HG02852 (cell line): ENCODE measurements at regions not wholly inside any gene's neighbourhood (a gene's known extent, or its start where the extent isn't known, plus 50 kb on each side); places are given as distances from the start of the nearest gene placed in this dataset.

Experiments used
- ATAC-seq: cut with Tn5 transposase; IDR thresholded peaks from one replicate; pipeline ENCODE4 v1.9.1; 2021; ENCODE audit warnings: mild to moderate bottlenecking, moderate library complexity; ENCODE audit not compliant: unreplicated experiment

DNA sequence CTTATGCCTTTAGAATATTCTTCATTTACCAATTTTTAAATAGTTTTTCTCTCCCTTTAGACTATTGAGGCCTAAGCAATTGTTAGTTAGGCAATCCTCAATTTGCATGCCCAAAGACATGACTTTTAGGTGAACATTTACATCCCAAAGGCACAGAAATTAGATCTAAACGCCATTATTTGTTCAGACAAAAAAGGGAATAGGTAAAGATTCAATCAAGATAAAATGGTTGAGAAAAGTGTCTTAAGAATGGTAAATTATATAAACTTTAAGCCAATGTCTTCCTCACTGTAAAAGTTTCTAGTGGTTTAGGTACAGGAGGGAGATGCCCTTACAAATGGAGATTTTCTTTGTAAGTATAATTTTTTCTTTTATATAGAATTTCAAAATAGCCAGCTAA lies 50.2 kb upstream of the MME start:
- ATAC-seq, result no peak

DNA sequence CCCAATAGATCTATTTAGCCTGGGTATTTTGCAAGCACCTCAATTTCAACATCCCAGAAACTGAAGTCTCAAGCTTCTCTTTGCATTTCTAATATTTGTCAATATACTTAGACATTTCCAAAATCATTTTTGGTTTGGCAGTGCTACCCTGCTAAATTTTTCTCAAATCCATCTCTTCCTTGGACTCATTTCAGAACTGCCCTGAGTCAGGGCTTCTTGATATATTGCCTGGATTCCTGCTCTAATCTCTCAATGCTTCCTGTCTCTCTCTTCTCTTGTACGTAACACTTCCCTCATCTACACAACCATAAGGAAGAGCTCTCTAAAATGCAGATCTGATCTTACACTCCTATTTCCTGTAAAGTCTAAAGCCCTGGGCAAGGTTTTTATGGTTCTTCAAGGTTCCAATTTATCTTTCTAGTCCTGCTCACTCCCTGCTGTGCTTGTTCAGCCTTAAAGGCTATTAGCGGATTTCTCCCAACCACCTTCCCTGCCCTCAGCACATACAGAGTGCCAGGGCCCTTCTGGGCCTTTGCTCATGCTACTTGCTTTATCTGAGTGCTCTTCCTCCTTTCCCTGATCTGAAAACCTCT lies 53.0 kb upstream of the MME start:
- ATAC-seq, result no peak

DNA sequence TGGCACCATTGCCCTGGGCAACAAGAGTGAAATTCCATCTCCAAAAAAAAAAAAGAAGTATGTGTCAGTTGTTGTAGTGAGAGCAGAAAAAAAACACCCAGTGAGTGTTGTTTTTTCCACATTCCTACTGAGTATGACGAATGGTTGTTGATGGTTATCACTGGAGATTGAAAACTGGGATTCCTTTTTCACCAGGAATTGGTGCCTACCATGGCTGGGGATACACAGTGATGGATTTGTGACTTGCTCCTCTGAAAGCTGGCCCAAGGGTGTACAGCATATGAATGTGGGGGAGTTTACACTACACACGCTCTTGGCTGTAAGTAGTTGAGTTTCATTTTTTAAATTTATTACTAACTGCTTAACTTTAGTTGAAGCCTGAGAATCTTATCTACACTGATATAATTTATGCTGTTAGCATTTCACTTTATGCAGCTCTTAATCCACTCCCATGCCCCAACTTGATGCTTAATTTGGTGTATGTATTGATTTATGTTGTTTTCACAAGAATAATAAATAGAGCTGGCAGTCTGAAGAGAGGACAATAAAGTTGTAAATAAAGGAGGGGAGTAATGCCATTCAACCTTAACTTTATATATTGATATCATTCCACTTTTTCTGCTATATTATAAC lies 56.0 kb upstream of the MME start:
- ATAC-seq, result no peak

DNA sequence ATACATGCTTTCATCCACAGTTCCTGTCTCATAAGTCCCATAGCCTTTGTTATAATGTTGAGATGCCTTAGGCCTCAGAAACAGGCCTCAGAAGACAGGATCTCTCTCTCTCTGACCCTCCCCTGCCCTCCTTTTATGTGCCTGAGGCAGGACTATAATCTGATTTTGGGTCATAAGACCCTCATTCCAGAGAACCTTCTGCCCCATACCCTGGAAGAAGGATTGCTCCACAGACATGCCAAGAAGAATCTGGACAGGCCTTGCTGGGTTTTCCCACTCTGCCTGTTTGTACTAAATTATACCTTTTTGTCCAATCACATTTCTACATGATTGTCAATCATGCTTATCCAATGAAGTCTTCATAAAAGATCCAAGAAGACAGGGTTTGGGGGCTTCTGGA lies 57.2 kb upstream of the MME start:
- ATAC-seq, result no peak

DNA sequence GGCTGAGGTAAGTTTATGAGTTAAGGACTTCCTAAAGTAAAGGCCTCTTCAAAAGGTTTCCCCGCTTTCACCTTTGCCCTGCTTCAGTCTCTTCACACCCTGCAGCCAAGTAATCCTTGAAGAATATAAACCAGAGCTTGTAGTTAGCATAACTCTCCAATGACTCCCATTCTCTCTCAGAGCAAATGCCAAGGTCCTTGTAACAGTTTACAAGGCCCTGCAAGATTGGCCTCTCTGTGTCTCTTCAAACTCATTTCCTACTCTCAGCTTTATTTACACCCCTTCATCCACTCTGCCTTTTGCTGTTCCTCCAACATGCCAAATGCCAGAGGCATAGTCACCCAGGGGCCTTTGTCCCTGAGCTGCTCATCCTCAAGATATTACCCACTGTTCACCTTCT lies 60.5 kb upstream of the MME start:
- ATAC-seq, result no peak

DNA sequence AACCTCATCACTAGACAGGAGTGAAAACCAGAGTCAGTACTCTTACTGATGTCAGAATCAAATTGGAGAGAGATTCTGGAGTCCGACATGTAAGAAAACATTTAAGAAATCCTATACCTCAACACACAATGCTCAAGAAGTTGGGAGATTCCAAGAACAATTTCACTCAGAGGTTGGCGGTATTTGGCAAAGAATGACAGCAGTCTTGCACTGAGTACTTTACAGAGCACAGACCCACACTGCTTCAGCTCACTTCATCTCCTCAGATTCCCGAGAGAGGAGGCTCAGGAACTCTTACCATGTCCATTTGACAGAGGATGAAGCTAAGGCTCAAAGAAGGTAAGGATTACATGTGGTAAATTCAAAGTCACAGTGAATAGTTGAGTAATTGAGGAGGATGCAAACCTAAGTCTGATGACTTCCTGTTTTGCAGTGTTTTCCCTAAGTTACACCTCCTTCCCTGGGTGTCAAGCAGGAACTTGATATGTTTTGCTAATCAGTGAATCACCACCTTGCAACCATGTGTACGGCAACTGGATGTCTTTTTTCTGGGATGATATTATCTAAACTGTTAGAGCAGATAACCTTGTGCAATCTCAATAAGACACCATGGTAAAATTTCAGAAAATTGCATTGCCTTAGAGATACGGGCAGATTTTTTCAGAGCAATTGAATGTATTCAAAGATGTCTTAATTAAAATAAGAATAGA lies 61.3 kb upstream of the MME start:
- ATAC-seq, result no peak

DNA sequence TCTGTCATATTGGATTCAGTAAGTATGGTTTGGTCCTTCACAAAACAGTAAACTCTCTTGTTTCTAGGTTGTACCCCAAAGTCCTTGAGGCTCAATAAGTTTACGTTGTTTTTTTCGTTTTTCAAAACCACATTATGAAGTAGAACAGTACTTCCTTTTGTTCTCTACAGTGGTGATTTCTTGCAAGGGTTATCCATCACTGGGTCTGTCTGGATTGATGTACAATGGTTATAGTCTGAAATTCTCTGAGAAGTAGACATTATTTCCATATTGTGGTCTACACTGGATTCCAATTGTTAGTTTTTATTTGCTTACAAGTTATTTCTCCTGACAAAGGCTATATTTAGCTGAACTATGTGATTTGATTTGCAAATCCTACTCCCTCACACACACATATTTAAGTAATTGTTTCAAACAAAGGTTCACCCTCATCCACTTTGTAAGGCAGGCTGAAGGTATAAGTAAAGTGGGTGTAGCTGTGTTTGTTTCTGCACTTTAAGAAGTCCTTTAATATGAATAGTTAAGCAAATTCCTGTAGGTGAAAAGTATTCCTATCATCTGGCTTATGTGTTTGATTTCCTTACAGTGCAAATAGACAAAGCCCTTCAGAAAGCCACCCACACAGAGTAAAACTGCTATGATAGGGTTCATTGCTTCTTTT lies 64.2 kb upstream of the MME start:
- no peak for ATAC-seq

DNA sequence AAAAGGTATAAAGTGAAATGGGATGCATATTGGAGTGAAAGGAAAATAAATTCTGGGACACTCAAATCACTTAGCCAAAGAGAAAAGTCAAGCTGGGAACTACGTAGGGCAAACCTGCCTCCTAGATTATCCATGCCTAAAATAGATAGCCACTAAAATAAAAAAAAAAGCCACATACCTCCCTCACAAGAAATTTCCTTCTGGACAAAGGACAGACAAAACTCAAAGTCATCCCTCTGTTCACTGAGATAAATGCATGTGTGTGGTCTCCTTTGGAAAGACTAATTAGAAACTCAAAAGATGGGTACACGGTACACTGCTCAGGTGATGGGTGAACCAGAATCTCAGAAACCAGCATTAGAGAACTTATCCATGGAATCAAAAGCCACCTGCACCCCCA lies 65.2 kb upstream of the MME start:
- no peak for ATAC-seq

DNA sequence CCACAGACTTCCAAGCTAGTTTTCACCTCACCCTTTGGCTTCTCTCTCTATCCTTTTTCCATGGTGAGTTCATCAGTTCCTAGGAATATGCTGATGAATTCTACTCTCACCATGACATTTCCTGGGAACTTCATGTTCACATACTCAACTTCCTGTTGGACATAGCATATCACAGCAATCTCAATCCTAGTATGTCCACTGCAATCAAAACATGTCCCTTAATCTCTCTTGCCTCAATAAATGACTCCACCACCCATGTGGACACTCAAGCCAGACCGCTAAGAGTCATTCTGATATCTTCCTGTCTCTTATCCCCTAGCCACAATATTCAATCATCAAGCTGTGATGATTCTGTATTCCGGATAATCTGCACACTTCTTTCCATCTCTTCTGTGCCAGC lies 66.7 kb upstream of the MME start:
- ATAC-seq, result no peak

DNA sequence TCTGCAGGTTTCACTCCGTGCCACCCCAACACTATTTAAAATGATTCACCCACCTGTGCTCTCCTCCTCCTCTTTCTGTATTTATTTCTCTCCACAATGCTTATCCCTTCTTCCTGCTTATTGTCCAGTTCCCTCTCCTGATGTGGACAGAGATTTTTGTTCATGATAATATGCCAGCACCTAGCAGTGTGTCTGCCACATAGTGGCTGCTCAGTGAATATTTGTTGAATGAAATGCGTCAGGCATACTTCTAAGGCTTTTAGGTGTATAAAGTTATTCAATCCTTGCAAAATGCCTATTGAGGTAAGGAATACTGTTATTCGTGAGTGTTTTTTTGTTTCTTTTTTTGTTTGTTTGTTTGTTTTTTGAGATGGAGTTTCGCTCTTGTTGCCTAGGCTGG lies 67.5 kb upstream of the MME start:
- ATAC-seq, result no peak

DNA sequence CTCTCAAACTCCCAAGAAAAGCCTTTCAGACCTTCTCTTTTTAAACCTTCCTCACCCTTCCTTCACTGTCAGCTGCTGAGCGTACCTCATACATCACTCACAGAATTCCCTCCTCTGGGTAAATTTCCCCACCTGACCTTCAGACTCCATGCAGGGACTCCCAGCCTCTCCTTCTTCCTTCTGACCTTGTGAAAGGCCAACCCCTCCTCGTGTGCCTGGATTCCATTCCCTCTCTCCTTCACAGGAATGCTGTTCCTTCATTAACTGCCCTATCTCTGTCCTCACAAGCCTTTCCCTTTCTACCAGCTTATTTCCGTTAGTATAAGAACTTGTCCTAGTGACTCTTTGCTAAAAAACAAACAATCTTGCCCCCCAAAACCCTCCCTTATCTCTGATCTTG lies 69.7 kb upstream of the MME start:
- no peak for ATAC-seq

DNA sequence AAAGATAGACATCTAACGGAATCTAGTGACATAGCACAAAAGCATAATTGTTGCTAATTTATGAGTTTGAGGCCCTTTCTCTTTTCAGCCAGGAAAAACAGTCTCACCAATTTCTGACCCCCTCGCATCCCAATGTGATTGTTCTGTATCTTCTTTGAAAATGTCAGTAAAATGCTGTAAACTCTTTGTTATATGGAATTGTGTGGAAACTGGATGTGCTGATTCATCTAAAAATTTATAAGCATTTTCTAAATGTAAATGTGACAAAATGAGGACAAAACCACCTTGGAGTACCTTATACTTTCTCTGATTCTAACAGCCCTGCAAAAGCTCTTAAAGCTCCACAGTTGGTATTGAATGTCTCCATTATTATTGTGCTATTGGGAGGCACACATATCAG lies 70.9 kb upstream of the MME start:
- no peak for ATAC-seq

DNA sequence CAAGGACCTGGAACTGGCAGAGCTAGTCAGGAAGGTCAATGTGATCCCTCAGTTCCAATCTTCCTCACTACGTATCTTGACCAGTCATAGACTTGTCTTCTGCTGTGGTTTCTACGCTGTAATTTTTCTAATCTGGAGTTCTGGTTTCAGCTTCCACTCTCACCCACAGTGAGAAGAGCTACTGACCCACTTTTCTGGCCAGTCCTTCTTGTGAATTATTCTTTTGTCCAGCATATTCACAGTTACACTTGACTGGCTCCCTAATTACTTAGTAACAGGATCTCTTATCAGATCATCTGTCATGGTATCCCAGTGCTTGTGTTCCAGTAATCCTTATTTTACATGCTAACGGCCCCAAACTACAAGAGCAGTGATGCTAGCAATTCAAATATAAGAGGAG lies 72.4 kb upstream of the MME start:
- no peak for ATAC-seq

DNA sequence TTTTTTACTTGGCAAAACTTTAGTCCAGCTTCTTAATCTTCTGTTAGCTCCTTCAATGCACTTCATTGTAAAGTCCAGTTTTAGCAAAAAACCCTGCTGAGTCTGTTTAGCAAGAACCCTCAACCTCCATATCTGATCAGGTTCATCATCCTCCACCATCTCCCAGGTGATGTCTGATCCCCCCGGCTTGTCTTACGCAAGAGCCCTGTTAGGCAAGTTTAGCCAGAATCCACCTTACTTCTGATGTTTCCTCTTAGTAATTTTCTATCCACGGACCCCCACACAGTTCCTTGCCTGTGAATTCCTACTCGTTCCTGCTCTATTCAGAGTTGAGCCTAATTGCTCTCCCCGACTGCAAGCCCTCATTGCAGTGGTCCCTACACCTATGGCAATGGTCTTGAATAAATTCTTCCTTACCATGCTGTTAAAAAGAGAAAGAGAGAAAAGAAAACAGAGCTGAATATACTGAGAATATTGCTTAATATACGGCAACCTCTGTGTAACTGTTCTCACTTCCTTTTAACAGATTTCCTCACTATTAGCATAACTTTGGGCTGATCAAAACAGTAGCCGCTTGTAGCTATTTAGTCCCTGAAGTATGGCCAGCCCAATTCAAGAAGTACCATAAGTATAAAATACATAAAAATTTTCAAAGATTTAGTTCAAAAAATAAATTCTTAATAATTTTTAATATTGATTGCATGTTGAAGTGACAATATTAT lies 78.7 kb upstream of the MME start:
- no peak for ATAC-seq

DNA sequence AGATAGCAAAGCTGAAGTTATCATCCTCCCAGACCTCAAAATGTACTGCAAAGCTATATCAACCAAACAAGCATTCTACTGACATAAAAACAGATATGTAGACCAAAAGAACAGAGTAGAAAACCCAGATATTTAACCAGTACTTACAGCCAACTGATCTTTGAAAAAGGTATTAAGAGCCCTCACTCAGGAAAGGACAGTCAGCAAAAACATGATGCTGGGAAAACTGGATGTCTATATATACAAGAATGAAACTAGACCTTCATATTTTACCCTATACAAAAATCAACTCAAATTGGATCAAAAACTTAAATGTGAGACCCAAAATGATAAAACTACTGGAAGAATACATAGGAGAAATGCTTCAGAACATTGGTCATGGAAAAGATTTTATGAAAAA lies 87.5 kb upstream of the MME start:
- ATAC-seq, result no peak

DNA sequence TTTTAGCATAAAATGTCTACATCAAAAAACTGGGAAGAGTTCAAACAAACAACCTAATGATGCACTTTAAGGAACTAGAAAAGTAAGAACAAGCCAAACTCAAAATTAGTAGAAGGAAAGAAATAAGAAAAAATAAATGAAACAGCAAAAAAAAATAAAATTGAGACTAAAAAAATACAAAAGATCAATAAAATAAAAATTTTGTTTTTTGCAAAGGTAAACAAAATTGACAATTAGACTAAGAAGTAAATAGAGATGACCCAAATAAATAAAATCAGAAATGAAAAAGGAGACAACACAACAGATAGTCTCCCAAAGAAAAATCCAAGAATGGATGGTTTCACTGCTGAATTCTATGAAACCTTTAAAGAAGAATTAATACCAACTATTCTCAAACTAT lies 89.6 kb upstream of the MME start:
- ATAC-seq, result no peak

DNA sequence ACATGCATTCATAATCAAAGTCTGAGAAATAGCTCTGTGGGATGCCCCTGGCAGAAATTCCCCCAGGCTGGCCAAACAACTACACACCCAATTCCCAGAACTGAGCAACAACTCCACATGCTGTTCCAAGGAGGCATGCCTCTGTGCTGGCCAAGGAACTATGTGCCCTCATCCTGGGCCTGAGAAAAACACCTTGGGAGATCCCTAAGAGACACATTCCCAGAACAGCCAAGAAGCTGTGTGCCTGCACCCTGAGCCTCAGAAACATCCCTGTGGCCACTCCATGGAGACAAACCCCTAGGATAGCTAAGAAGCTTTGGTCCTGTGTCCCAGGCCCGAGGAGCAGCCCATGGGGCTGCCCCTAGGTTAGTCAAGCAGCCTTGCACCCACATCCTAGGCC lies 92.3 kb upstream of the MME start:
- ATAC-seq, result no peak

DNA sequence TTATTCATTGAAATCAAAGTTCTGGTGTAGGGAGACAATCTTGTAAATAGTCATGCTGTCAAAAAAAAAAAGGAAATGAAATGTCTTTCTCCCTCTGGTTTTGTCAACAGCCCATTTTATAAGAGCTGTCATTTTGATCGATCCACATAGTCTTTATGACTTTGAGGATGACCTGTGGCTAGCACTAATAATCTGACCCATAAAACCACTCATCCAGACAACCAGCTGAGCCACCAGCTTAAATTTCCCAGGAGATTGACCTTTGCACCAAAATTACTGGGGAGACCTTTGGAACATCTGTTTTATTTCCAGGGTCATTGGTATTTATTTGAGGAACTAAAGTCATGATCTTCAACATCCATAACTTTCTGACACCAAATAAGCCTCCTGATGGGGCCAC lies 98.5 kb upstream of the MME start:
- no peak for ATAC-seq

DNA sequence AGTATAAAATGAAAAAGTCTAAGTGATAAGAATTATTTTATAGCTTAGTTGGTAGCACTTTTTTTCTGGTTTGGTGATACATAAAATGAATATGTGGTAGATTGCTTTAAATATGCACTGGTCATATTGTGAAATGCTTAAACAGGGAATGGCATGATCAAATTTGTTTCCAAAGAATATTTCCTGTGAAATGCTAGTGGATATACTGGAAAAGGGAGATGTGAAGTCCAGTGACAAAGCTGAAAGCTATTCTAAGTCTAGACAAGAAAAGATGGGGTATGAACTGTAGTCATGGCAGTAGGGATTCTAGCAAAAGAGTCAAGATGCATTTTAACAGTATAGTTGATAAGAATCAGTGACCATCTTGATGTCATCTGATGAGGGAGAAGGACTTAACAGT lies 98.9 kb upstream of the MME start:
- ATAC-seq, result no peak

DNA sequence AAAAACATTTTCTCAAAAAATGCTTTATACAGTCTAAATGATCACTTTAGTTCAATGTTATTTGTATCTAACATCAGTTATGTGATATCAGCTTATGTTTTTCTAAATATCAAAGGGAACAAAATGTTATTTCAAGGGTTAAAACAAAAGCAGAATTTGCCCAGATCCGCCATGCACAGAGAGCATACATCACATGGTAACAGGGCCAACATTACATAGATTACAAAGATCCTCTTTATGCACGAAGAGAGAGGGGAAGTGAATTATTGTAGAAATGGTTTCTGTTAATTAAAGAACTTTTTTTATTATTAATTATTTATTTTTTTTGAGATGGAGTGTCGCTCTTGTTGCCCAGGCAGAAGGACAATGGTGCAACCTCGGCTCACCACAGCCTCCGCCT lies 100.8 kb upstream of the MME start:
- no peak for ATAC-seq

DNA sequence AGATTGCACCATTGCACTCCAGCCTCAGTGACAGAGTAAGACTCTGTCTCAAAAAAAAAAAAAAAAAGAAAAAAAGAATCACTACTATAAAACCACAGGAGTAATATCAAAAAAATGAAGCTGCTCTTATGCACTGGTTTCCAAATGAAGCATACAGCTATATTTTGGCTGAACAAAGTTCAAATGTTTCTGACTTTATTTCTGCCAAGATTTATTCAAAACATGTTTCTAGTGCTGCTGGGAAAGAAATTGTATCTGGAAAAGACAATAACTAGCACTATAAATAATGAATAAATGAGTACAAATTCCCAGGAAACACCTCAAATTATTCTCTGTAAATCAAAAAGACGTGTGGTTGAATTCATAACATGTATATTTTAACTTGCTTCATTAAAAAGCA lies 102.5 kb upstream of the MME start:
- no peak for ATAC-seq
